Activated CD4-positive, alpha-beta memory T cell treated with anti-CD3 and anti-CD28 coated beads, Interleukin-2, amount 10 ng/mL, durations not matched to agents 7 days and 5 days (primary cell): ENCODE measurements at regions not wholly inside any gene's neighbourhood (a gene's known extent, or its start where the extent isn't known, plus 50 kb on each side); places are given as distances from the start of the nearest gene placed in this dataset.

Source experiments
- CTCF ChIA-PET: fragments of 350-600 bp; sonication (Branson Sonifier 250); formaldehyde crosslinking; loops from one replicate; lab custom pipeline; 2021; ENCODE audit warnings: antibody characterized with exemption, inconsistent platforms; lab: Charles Lee
- POLR2A ChIA-PET: fragments of 350-600 bp; sonication (Branson Sonifier 250); formaldehyde crosslinking; loops from one replicate; lab custom pipeline; 2021; ENCODE audit warnings: antibody characterized with exemption; lab: Charles Lee
- DNase-seq: peaks from one replicate; pipeline ENCODE4 v3.0.0-alpha.2; 2020
- H3K27ac Mint-ChIP-seq: one replicate; pipeline ENCODE4 v1.8.0; 2021; ENCODE audit warnings: mild to moderate bottlenecking, mixed read lengths
- H3K27me3 Mint-ChIP-seq: one replicate; pipeline ENCODE4 v1.8.0; 2021; ENCODE audit warnings: mixed read lengths
- H3K36me3 Mint-ChIP-seq: one replicate; pipeline ENCODE4 v1.8.0; 2021; ENCODE audit warnings: low read depth, mixed read lengths
- H3K4me1 Mint-ChIP-seq: one replicate; pipeline ENCODE4 v1.8.0; 2021; ENCODE audit warnings: mixed read lengths
- H3K4me3 Mint-ChIP-seq: one replicate; pipeline ENCODE4 v1.8.0; 2021; ENCODE audit warnings: mild to moderate bottlenecking, mixed read lengths
- H3K9me3 Mint-ChIP-seq: one replicate; pipeline ENCODE4 v1.8.0; 2021; ENCODE audit warnings: mixed read lengths

DNA sequence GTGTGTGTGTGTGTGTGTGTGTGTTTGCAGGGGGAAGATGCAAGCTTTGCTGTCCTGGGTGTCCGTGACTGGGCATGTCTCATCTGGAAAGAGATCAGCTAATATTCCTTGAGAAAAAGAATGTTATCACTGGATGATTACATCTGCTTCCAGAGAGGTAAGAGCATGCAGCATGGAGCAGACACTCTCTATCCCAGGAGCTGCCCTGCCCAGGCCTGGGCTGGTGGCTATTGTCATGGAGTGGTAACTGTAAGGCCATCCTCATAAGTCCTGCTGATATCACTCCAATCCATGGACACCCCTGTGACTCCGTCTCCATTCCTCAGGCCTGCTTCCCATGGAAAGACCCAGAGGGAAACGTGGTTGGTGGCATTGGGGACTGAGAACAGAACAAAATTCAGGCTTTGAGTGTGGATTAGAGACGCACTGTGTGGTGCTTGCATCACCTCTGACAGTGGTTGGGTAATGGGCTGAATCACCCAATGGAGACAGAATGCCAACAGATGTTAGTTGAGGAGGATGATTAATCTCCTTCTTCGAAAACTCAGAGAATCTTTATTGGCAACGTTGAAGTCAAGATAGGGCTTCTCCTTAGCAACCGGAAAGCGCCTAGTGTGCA is 52.0 kb upstream of the KCNIP1 start:
- CTCF ChIA-PET, result interaction anchor here (0.6 kb wide), 1 partner anchor 485 kb away, joined by 3 read pairs; no protein-coding TSS in a partner anchor
- H3K9me3 Mint-ChIP-seq, result no peaks in the 10 kb centered on the region
- no peak for DNase-seq
- H3K4me1 Mint-ChIP-seq, result peaks cover 1% of the 10 kb centered on the region
- no peak overlapping the region for H3K27ac Mint-ChIP-seq
- peaks cover 23% of the 10 kb centered on the region for H3K27me3 Mint-ChIP-seq
- no peaks in the 10 kb centered on the region for H3K36me3 Mint-ChIP-seq
- POLR2A ChIA-PET, result no interaction called here
- H3K4me3 Mint-ChIP-seq, result no peak overlapping the region

DNA sequence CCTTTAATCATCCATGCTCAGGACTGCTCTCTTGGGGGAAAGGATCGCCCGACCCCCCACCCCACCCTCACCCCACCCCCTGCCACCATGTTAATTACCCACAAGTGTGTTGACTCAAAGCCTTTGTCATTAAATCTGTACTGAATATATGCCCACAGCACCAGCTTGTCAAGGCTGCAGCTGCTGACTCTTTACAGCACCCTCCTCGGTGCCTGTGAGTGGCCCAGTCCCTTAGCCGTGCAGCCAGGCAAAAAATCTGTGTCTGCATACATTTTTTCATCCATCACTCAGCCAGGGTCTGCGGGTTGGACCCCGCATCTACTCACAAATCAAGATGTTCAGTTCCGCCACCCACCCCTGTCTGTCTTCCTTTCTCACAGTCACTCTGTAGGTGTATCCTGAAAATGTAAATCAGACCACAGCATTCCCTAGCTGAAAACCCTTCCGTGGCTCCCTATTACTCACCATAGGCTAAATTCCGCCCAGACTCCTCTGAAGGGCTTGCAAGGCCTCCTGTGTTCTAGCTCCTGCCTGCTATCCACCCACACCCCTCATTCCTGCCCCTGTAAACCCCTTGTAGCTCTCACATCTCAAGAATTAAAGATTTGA is 53.7 kb upstream of the KCNIP1 start:
- Mint-ChIP-seq H3K9me3 (no peaks in the 10 kb centered on the region), H3K36me3 (no peaks in the 10 kb centered on the region), H3K27me3 (peaks cover 13% of the 10 kb centered on the region), H3K4me3 (no peak overlapping the region), H3K4me1 (peaks cover 1% of the 10 kb centered on the region), H3K27ac (no peak overlapping the region)
- peak; percentile 3 for DNase-seq
- ChIA-PET CTCF (no interaction called here), POLR2A (no interaction called here)

DNA sequence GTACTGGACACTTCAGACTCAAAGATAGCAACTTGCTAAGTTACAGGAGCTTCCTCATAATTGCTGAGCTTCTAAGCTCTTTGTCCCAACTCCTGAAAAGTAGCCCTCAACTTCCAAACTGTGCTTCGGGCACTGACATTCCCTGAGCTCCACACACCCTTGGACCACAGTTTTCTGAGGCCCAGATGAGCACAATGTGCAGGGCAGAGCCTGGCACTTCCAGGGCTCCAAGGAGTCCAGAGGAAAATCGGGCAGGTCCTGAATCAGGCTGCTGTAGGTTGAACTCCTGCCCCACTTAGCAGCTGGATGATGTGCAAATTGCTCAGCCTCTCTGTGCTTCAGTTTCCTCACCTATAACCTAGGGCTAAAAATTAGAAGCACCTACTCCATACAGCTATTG is 54.6 kb upstream of the KCNIP1 start:
- ChIA-PET POLR2A (no interaction called here), CTCF (no interaction called here)
- Mint-ChIP-seq H3K9me3 (no peaks in the 10 kb centered on the region), H3K36me3 (no peaks in the 10 kb centered on the region), H3K27ac (no peak overlapping the region), H3K27me3 (peaks cover 13% of the 10 kb centered on the region), H3K4me3 (no peak overlapping the region), H3K4me1 (peaks cover 1% of the 10 kb centered on the region)
- no peak for DNase-seq

DNA sequence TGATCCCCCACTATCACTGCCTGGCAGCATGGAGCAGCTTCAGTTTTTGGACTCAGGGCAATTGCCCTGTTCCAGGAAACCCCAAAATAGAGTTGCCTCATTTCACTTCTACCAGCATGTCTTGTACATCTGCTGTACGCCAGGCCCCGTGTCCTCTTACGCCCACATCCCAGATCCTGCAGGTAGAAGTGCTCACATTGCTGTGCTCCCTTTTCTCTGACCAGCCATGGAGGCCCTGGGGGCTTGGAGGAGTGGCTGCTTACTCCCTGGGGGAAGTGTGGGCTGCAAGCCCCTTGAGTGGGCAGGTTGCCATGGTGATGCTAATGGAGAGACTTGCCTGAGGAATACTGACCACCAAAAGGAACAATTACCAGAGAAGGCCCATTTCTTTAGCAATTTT is 55.6 kb upstream of the KCNIP1 start:
- Mint-ChIP-seq H3K27ac (no peak overlapping the region), H3K27me3 (peaks cover 7% of the 10 kb centered on the region), H3K9me3 (no peaks in the 10 kb centered on the region), H3K4me1 (no peaks in the 10 kb centered on the region), H3K36me3 (no peaks in the 10 kb centered on the region), H3K4me3 (no peak overlapping the region)
- DNase-seq, result no peak
- ChIA-PET POLR2A (no interaction called here), CTCF (no interaction called here)

DNA sequence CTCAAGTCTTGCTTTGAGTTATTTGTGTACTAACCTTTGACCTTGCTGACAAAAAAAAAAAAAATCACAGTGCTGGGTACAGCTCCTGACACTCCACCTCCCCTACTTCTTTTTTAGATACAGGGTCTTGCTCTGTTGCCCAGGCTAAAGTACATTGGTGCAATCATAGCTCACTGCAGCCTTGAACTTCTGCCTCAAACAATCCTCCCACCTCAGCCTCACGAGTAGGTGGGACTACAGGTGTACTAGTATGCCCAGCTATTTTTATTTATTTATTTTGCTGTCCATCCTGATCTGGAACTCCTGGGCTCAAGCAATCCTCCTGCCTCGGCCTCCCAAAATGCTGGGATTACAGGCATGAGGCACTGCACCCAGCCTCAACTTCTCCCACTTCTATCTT is 57.2 kb upstream of the KCNMB1 start:
- no peaks in the 10 kb centered on the region for H3K9me3 Mint-ChIP-seq
- H3K36me3 Mint-ChIP-seq, result no peaks in the 10 kb centered on the region
- no peak for DNase-seq
- H3K4me3 Mint-ChIP-seq, result no peak overlapping the region
- ChIA-PET POLR2A (no interaction called here), CTCF (interaction anchor here (1.0 to 1.6 kb wide), 2 partner anchors 10 to 25 kb away, joined by 3 to 4 read pairs; no protein-coding TSS in a partner anchor)
- no peaks in the 10 kb centered on the region for H3K4me1 Mint-ChIP-seq
- no peak overlapping the region for H3K27ac Mint-ChIP-seq
- peaks cover 6% of the 10 kb centered on the region for H3K27me3 Mint-ChIP-seq

DNA sequence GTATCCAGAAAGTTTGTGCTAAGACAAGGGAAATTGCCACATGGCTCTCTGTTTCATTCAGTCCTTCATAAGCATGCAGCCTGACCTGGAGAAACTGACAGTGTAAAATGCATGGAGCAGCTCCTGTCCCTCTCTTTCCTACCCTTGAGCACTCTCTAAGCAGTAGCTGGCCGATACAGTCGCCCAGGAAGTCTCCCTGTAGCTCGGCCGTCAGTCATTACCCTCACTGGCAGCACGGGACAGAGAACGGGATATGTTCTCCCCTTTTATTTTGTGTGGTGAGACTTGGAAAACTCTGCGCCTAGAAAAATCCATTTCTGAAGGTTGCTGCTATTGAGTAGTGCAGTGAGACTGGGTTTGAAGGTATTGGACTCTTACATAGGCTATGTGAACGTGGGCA is 56.8 kb upstream of the KCNMB1 start:
- POLR2A ChIA-PET, result no interaction called here
- no peaks in the 10 kb centered on the region for H3K4me1 Mint-ChIP-seq
- peaks cover 6% of the 10 kb centered on the region for H3K27me3 Mint-ChIP-seq
- no peak overlapping the region for H3K27ac Mint-ChIP-seq
- no peak overlapping the region for H3K4me3 Mint-ChIP-seq
- CTCF ChIA-PET, result interaction anchor here (1.0 to 1.6 kb wide), 2 partner anchors 11 to 25 kb away, joined by 3 to 4 read pairs; no protein-coding TSS in a partner anchor
- no peaks in the 10 kb centered on the region for H3K36me3 Mint-ChIP-seq
- DNase-seq, result no peak
- H3K9me3 Mint-ChIP-seq, result no peaks in the 10 kb centered on the region

DNA sequence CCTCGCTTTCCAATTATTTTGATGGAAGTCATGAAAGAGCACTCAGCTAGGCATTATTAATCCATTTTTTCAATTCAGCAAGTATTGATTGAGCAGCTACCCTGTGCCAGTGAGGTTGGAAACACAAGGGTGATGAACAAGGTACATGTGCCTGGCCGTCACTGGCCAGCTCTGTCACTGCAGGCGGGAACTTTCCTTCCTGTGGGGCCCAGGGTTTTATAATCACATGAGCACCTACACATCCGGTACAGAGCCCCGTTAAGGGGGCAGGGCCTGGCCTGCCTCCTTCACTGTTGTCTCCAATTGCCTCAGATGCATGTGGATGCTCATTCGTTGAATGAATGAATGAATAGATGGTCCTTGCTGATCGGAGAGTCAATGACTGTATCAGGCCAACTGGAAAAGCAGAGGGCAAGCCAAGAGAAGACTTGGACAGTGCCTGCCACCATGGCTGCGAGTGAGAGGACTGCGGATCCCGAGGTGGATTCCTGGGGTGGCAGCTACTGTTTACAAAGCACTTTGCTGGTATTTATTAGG is 55.9 kb upstream of the KCNMB1 start:
- ChIA-PET CTCF (no interaction called here), POLR2A (no interaction called here)
- Mint-ChIP-seq H3K27me3 (peaks cover 6% of the 10 kb centered on the region), H3K9me3 (no peaks in the 10 kb centered on the region), H3K36me3 (no peaks in the 10 kb centered on the region), H3K4me3 (no peak overlapping the region), H3K4me1 (no peaks in the 10 kb centered on the region), H3K27ac (no peak overlapping the region)
- DNase-seq, result no peak

DNA sequence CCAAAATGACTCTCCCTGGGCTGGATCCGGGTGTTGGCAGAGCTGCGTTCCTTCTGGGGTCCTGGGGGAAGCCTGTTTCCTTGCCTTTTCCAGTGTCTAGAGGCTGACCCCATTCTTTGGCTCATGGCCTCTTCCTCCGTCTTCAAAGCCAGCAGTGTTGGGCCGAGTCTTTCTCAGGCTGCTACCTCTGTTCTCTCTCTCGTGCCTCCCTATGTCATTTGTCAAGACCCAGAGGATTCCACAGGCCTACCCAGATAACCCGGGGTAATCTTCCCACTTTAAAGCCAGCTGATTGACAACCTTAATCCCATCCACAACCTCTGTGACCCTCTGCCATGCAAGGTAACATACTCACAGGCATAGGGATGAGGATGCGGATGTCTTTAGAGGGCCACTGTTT is 55.0 kb upstream of the KCNMB1 start:
- H3K27me3 Mint-ChIP-seq, result peaks cover 6% of the 10 kb centered on the region
- no peaks in the 10 kb centered on the region for H3K36me3 Mint-ChIP-seq
- no peaks in the 10 kb centered on the region for H3K9me3 Mint-ChIP-seq
- H3K27ac Mint-ChIP-seq, result no peak overlapping the region
- H3K4me1 Mint-ChIP-seq, result no peaks in the 10 kb centered on the region
- POLR2A ChIA-PET, result no interaction called here
- H3K4me3 Mint-ChIP-seq, result no peak overlapping the region
- CTCF ChIA-PET, result interaction anchor here (1.0 kb wide), 1 partner anchor 18 kb away, joined by 3 read pairs; no protein-coding TSS in a partner anchor
- DNase-seq, result no peak

DNA sequence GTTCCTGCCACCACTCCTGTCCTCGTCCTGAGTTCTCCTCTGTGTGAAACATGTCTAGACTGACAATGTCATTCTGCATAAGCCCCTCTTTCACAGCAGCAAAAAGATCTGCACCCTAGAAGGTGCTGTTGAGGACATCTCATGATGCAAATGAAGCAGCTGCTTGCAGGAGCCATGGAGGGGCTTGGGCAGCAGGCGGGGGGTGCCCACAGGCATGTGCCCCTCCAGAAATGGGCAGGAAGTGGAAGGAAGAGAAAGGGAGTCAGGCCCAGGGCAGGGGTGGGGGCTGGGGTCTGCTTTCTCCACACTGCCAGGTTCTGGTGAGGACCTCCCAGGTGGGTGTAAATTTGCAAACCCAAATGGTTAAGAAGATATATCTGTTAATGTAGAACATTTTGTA is 54.5 kb upstream of the KCNMB1 start:
- Mint-ChIP-seq H3K27me3 (peaks cover 6% of the 10 kb centered on the region), H3K4me1 (no peaks in the 10 kb centered on the region), H3K4me3 (no peak overlapping the region), H3K9me3 (no peaks in the 10 kb centered on the region), H3K27ac (no peak overlapping the region), H3K36me3 (no peaks in the 10 kb centered on the region)
- ChIA-PET POLR2A (no interaction called here), CTCF (interaction anchor here (1.0 kb wide), 1 partner anchor 17 kb away, joined by 3 read pairs; no protein-coding TSS in a partner anchor)
- DNase-seq, result no peak

DNA sequence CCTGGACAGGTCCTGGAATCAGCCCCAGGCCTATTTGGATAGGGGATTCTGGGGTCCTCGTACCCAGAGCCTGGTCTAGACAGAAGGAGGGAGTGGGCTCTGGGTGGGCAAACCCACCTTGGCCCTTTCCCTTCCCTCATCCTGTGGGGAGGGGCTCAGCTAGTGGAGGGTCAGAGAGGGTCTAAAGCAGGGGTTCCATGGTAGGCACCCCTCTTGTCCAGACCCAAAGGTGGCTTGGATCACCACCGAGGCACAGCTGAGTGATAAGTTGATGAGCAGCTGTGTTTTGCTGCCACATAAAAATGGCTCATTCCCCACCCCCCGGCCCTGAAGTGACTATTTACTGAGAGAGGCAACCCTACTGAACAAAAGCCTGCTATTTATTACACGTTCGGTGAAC is 53.8 kb upstream of the KCNMB1 start:
- H3K27ac Mint-ChIP-seq, result no peak overlapping the region
- no peak overlapping the region for H3K4me3 Mint-ChIP-seq
- no peaks in the 10 kb centered on the region for H3K4me1 Mint-ChIP-seq
- peaks cover 2% of the 10 kb centered on the region for H3K27me3 Mint-ChIP-seq
- no peaks in the 10 kb centered on the region for H3K36me3 Mint-ChIP-seq
- no peak for DNase-seq
- H3K9me3 Mint-ChIP-seq, result no peaks in the 10 kb centered on the region
- ChIA-PET POLR2A (no interaction called here), CTCF (no interaction called here)

DNA sequence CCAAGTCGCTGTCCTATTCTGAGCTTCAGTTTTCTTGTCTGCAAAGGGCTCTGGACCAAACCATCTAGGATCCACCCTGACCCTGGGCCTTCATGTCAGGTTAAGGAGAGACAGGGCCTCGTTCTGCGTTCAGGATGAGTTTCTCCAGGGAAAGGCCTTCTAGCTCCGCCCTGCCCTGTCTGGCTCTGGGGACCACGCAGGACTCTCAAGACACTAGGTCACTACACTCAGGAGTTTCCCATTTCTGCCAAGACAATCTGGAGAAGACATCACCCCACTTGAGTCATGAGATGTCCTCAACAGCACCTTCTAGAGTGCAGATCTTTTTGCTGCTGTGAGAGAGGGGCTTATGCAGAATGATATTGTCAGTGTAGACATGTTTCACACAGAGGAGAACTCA is 53.2 kb upstream of the KCNMB1 start:
- no peak overlapping the region for H3K27ac Mint-ChIP-seq
- no peaks in the 10 kb centered on the region for H3K4me1 Mint-ChIP-seq
- no peaks in the 10 kb centered on the region for H3K36me3 Mint-ChIP-seq
- CTCF ChIA-PET, result no interaction called here
- no peaks in the 10 kb centered on the region for H3K27me3 Mint-ChIP-seq
- no peak overlapping the region for H3K4me3 Mint-ChIP-seq
- H3K9me3 Mint-ChIP-seq, result no peaks in the 10 kb centered on the region
- POLR2A ChIA-PET, result no interaction called here
- no peak for DNase-seq

DNA sequence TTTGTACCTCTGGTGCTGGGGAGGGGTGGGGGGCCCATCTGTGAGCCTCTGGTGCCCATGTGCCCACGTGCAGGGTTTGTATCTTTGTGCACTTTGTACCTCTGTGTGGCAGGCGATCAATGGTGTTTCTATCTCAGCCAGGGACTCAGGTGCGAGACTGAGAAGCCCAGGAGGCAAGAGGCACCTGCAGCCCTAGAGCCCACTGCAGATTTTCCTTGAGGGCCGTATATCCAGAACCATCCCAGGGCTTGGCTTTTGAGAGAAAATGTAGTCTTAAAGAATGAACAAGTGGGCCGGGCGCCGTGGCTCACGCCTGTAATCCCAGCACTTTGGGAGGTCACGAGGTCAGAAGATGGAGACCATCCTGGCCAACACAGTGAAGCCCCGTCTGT is 52.2 kb upstream of the KCNMB1 start:
- POLR2A ChIA-PET, result no interaction called here
- H3K4me1 Mint-ChIP-seq, result no peaks in the 10 kb centered on the region
- H3K4me3 Mint-ChIP-seq, result no peak overlapping the region
- no peaks in the 10 kb centered on the region for H3K27me3 Mint-ChIP-seq
- CTCF ChIA-PET, result no interaction called here
- no peak for DNase-seq
- no peak overlapping the region for H3K27ac Mint-ChIP-seq
- no peaks in the 10 kb centered on the region for H3K9me3 Mint-ChIP-seq
- no peaks in the 10 kb centered on the region for H3K36me3 Mint-ChIP-seq

DNA sequence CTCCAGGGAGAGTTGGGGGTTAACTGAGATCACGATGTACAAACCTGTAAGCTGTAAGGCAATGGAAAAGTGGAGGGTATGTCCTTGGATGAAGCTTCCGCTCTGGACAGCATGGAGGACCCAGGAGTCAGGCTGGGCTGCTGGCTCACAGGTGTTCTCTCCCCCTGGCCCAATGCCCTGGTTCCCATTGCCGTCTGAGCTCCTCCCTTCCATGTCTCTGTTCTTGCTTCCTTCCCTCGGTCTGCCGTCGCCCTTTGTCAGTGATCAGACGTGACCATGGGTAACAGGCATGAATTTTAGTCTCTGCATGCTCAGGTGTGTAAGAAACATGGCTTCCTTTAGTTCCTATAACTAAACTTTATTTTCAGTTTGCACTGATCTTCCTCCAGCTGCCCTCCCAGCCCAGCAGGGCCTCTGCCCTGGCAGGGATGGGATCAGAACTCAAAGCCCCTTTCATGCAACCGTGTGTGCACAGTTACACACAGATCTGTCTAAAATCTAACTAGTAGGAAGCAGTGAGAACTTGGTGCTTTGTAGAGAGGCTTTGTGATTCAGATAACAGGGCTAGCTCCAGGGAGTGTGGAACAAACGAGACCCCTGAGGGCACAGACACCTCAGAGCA is 51.7 kb upstream of the KCNMB1 start:
- no peaks in the 10 kb centered on the region for H3K4me1 Mint-ChIP-seq
- H3K9me3 Mint-ChIP-seq, result no peaks in the 10 kb centered on the region
- no peak overlapping the region for H3K27ac Mint-ChIP-seq
- H3K36me3 Mint-ChIP-seq, result no peaks in the 10 kb centered on the region
- ChIA-PET POLR2A (no interaction called here), CTCF (no interaction called here)
- no peaks in the 10 kb centered on the region for H3K27me3 Mint-ChIP-seq
- no peak for DNase-seq
- H3K4me3 Mint-ChIP-seq, result no peak overlapping the region
